Stimulated activated effector memory CD8-positive, alpha-beta T cell treated with anti-CD3 and anti-CD28 coated beads, Interleukin-12 subunit alpha, Interleukin-12 subunit beta, amount 100 ng/mL, for 72 hours (primary cell): ENCODE measurements at regions not wholly inside any gene's neighbourhood (a gene's known extent, or its start where the extent isn't known, plus 50 kb on each side); places are given as distances from the start of the nearest gene placed in this dataset.
A peak's percentile ranks its signal among the peaks of the same experiment; 100 is the strongest.

ENCODE experiments used
- ATAC-seq: fragments of 150-1000 bp; cut with Tn5 transposase; 2 replicates; pipeline ENCODE4 v1.10.0; 2021
- DNase-seq, 2 donors: peaks; one replicate each; pipeline ENCODE4 v3.0.0; 2021 to 2022; ENCODE audit warnings: low spot score in 2 of 2
- H3K27ac Mint-ChIP-seq: one replicate; pipeline ENCODE4 v1.8.0; 2022; ENCODE audit warnings: mild to moderate bottlenecking, mixed read lengths
- H3K36me3 Mint-ChIP-seq: one replicate; pipeline ENCODE4 v1.8.0; 2022; ENCODE audit warnings: mild to moderate bottlenecking, mixed read lengths
- H3K4me1 Mint-ChIP-seq: one replicate; pipeline ENCODE4 v1.8.0; 2022; ENCODE audit warnings: mixed read lengths
- H3K4me3 Mint-ChIP-seq: one replicate; pipeline ENCODE4 v1.8.0; 2022; ENCODE audit warnings: mild to moderate bottlenecking, mixed read lengths
- H3K9me3 Mint-ChIP-seq: one replicate; pipeline ENCODE4 v1.8.0; 2022; ENCODE audit warnings: mixed read lengths

DNA sequence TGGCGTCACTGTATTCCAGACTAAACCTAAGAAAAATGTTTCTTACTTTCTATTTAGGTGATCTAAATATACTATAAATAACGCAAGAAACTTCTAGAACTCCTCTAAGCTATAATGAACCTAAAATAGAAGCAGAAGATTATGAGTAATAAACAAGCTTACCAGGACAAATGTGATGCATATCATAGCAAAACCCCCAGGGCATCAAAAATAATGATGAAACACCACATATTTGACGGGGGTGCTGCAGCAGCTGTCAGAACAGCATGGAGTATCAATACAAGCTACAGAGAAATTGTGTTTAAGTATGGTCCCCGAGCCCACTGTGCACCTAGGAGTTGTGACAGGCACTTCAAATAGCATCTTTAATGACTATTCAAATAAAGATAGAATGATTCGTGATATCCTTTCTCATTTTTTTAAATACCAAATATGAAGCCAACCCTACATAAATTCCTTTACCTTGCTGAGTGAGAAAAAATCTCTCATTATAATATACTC, 337.3 kb downstream of the CENPC start:
- no peak for DNase-seq
- no peak overlapping the region for H3K4me3 Mint-ChIP-seq
- no peak for ATAC-seq
- H3K27ac Mint-ChIP-seq, result no peak overlapping the region
- no peaks in the 10 kb centered on the region for H3K9me3 Mint-ChIP-seq
- H3K4me1 Mint-ChIP-seq, result no peaks in the 10 kb centered on the region
- no peaks in the 10 kb centered on the region for H3K36me3 Mint-ChIP-seq

DNA sequence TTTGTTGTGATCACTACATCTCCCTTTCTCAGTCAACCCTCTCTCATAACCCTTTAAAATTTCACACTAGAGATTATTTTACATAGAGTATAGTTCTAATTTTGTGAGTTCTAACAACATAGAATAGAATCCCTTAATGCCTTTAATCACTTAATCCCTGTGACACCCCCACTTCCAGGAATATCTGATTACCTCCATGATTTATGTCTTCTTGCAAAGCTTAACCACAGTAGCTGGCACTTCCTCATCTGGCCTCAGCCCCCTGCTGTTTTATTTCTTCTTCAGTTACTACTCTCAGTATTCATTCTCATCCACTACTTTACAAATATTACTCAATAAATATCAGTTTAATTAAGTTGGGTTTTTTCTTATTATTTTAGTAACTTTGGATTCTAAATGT, 340.9 kb downstream of the CENPC start:
- ATAC-seq (no peak), DNase-seq (no peak)
- no peak overlapping the region for H3K27ac Mint-ChIP-seq
- no peaks in the 10 kb centered on the region for H3K36me3 Mint-ChIP-seq
- H3K4me3 Mint-ChIP-seq, result no peak overlapping the region
- no peaks in the 10 kb centered on the region for H3K4me1 Mint-ChIP-seq
- no peaks in the 10 kb centered on the region for H3K9me3 Mint-ChIP-seq

DNA sequence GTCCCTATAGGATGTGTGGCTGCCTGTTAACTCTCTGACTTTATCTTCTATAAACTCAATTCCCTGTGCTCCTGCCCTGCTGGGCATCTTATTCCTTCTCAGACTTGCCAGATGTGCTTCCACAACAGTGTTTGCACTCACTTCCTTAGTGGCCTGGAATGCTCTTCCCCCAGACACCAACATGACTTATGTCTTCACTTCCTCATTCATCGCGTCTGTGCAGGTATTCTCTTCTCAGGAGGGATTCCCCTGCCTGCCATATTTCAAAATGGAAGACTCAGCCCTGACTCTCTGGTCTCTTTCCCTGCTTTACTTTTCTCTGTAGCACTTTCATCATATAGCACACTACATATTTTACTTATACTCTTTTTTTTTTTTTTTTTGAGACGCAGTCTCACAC, 344.0 kb downstream of the CENPC start:
- ATAC-seq, result no peak
- no peak for DNase-seq
- H3K36me3 Mint-ChIP-seq, result no peaks in the 10 kb centered on the region

GRCh38 chr4:67198727-67199126, 346.6 kb downstream of the CENPC start:
- Mint-ChIP-seq H3K4me3 (no peak overlapping the region), H3K4me1 (no peaks in the 10 kb centered on the region), H3K36me3 (no peaks in the 10 kb centered on the region), H3K9me3 (peaks cover 3% of the 10 kb centered on the region), H3K27ac (no peak overlapping the region)
- no peak for DNase-seq
- no peak for ATAC-seq

More for the DNA sequence above, 344.0 kb downstream of the CENPC start:
- no peak overlapping the region for H3K4me3 Mint-ChIP-seq
- H3K27ac Mint-ChIP-seq, result no peak overlapping the region
- H3K9me3 Mint-ChIP-seq, result no peaks in the 10 kb centered on the region
- H3K4me1 Mint-ChIP-seq, result no peaks in the 10 kb centered on the region

DNA sequence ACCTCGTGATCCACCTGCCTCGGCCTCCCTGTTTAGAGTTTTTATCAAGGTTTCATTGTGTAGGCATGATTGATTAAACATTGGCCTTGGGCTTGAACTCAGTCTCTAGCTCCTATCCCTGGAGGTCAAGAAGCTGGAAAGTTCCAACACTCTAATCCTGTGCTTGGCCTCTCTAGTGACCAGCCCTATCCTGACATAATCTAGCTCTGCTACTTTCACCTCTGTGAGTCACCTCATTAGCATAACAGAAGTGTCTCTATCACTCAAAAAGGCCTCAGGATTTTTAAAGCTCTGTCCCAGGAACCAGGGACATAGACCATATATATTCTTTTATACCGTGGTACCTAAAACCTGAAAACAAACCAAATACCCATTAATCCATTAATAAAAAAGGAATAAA, 377.5 kb downstream of the CENPC start:
- Mint-ChIP-seq H3K27ac (no peak overlapping the region), H3K4me3 (no peak overlapping the region), H3K9me3 (no peaks in the 10 kb centered on the region), H3K36me3 (no peaks in the 10 kb centered on the region), H3K4me1 (no peaks in the 10 kb centered on the region)
- no peak for DNase-seq
- no peak for ATAC-seq

GRCh38 chr4:67162690-67163089, 382.6 kb downstream of the CENPC start:
- Mint-ChIP-seq H3K36me3 (no peaks in the 10 kb centered on the region), H3K4me3 (no peak overlapping the region), H3K4me1 (no peaks in the 10 kb centered on the region), H3K27ac (no peak overlapping the region), H3K9me3 (peaks cover 6% of the 10 kb centered on the region)
- ATAC-seq (no peak), DNase-seq (no peak)

- Mint-ChIP-seq H3K4me1 (no peaks in the 10 kb centered on the region), H3K36me3 (no peaks in the 10 kb centered on the region), H3K4me3 (no peak overlapping the region), H3K9me3 (peaks cover 6% of the 10 kb centered on the region), H3K27ac (no peak overlapping the region)
- DNase-seq (no peak), ATAC-seq (no peak)
These were observed 384.0 kb downstream of the CENPC start for GRCh38 chr4:67161311-67161710.

- Mint-ChIP-seq H3K4me3 (no peak overlapping the region), H3K27ac (no peak overlapping the region), H3K9me3 (peaks cover 11% of the 10 kb centered on the region), H3K4me1 (no peaks in the 10 kb centered on the region), H3K36me3 (no peaks in the 10 kb centered on the region)
- DNase-seq, result no peak
- no peak for ATAC-seq
These were observed 384.9 kb downstream of the CENPC start for GRCh38 chr4:67160394-67160793.

DNA sequence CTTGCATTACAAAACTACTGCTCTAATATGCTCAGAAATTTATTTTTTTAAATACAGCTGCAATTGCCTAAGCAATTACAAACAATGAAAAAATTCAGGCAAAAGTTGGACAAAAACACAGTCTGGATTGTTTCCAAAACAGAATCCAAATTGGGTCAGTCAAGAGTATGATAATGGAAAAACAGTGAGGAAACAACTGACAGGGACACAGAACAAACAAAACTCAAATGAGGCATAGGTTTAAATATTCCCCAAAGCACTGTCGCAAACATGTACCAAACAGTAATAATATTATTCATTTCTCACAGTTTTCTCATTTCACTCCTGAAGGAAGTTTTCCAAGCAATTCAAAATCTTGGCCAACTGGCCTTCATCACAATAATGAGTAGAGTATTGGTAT, 386.6 kb downstream of the CENPC start:
- Mint-ChIP-seq H3K9me3 (peaks cover 14% of the 10 kb centered on the region), H3K27ac (no peak overlapping the region), H3K4me3 (no peak overlapping the region), H3K4me1 (no peaks in the 10 kb centered on the region), H3K36me3 (no peaks in the 10 kb centered on the region)
- DNase-seq (no peak), ATAC-seq (no peak)

DNA sequence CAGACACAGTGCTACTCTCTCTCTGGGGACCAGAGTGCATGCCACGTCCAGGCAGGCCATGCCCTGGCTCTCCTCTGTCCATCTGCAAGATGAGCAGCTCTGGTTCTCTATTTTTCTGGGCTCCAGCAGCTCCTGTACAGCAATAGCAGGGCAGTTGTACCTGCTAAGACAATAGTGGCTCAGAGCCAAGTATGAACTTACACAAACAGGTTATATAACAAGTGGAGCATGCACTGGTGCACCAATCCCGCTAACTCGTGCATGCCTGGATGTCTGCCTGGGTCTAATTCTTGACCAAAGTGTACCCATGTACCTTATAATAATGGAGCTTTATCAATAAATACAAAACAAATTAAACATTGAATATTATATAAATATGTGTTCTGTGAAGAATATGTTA, 392.3 kb downstream of the CENPC start:
- DNase-seq, result no peak
- H3K9me3 Mint-ChIP-seq, result peaks cover 8% of the 10 kb centered on the region
- H3K4me3 Mint-ChIP-seq, result no peak overlapping the region
- no peak for ATAC-seq
- no peaks in the 10 kb centered on the region for H3K4me1 Mint-ChIP-seq
- no peak overlapping the region for H3K27ac Mint-ChIP-seq
- H3K36me3 Mint-ChIP-seq, result no peaks in the 10 kb centered on the region

- ATAC-seq (no peak), DNase-seq (no peak)
- H3K36me3 Mint-ChIP-seq, result no peaks in the 10 kb centered on the region
- H3K4me3 Mint-ChIP-seq, result no peak overlapping the region
- H3K27ac Mint-ChIP-seq, result no peak overlapping the region
- no peaks in the 10 kb centered on the region for H3K4me1 Mint-ChIP-seq
- H3K9me3 Mint-ChIP-seq, result peaks cover 8% of the 10 kb centered on the region
These were observed 393.6 kb downstream of the CENPC start for GRCh38 chr4:67151376-67152343.

DNA sequence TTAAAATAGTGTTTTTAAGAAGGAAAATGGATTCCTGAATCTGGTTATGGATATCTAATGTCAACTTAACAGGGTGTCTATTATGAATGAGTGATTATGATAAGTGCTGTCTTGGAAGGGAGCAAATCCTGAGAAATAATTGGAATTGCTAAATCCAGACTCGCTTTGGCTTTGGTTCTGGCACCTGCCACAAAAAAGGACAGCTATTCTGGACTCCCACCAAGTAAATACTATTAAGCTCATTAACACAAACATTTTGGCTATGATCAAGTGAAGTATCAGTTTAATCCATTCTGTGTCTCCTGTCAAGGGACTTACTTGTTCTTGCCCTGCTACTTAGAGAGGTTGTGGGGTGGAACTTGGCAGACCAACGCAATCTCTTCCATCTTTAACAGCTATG, 403.7 kb downstream of the CENPC start:
- no peak for ATAC-seq
- H3K36me3 Mint-ChIP-seq, result no peaks in the 10 kb centered on the region
- H3K4me3 Mint-ChIP-seq, result no peak overlapping the region
- no peaks in the 10 kb centered on the region for H3K4me1 Mint-ChIP-seq
- H3K27ac Mint-ChIP-seq, result no peak overlapping the region
- peaks cover 3% of the 10 kb centered on the region for H3K9me3 Mint-ChIP-seq
- DNase-seq, result no peak

DNA sequence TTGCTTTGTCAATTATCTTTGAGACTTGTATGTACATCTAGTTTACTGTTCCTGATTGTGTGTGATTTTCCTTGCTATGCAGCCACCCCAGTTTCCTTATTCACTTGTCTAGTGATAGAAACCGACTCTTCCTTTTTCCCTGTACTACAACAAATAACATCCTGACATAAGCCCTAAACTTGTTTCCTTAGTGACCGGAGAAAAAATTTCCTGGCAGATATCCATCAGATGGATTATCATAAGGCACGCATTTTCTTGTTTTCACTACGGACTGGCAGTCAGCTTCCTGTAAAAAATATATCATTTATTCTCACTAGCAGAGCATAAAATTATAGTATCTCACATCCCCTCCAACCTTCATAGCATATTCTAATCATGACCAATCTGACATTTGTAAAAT, 410.7 kb downstream of the CENPC start:
- H3K36me3 Mint-ChIP-seq, result no peaks in the 10 kb centered on the region
- no peak overlapping the region for H3K27ac Mint-ChIP-seq
- H3K9me3 Mint-ChIP-seq, result peaks cover 12% of the 10 kb centered on the region
- no peak overlapping the region for H3K4me3 Mint-ChIP-seq
- no peak for DNase-seq
- ATAC-seq, result no peak
- no peaks in the 10 kb centered on the region for H3K4me1 Mint-ChIP-seq

GRCh38 chr4:67133162-67133561, 412.1 kb downstream of the CENPC start:
- Mint-ChIP-seq H3K27ac (no peak overlapping the region), H3K9me3 (peaks cover 12% of the 10 kb centered on the region), H3K4me3 (no peak overlapping the region), H3K4me1 (no peaks in the 10 kb centered on the region), H3K36me3 (no peaks in the 10 kb centered on the region)
- no peak for ATAC-seq
- no peak for DNase-seq

DNA sequence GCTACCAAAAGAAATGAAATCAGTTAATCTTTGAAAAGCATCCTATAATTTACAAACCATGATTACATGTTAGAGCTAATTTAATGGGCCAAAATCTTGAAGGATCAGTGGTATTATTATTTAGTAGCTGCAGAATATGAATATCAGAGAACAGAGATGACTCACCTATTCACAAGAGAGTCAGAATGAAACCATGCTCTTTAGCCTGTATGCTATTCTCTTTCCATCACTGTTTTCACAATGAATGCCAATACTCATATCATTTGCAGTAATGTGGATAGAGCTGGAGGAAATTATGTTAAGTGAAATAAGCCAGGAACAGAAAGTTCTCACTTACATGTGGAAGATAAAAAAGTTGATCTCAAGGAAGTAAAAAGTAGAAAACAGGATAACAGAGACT, 414.1 kb downstream of the CENPC start:
- no peaks in the 10 kb centered on the region for H3K36me3 Mint-ChIP-seq
- H3K27ac Mint-ChIP-seq, result no peak overlapping the region
- H3K4me1 Mint-ChIP-seq, result no peaks in the 10 kb centered on the region
- DNase-seq, result no peak
- no peak overlapping the region for H3K4me3 Mint-ChIP-seq
- peak; percentile 62 for ATAC-seq
- peaks cover 12% of the 10 kb centered on the region for H3K9me3 Mint-ChIP-seq

DNA sequence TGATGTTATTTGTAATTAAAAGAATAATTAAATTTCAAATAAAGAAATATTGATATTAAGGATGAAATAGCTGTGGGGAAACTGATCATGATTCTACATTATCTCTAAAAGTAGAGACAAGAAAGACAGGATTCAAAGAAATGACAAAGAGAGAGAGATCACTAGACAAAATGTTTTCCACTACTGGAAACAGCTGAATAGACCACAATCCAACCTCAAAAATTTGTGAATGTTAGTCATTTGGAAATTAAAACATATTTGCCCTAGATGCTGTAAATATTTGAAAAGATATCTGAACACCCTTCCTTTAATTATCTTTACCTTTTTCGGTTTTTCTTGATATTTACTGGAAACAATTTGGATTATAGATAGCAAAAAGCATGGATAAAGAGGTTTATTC, 414.9 kb downstream of the CENPC start:
- Mint-ChIP-seq H3K9me3 (peaks cover 12% of the 10 kb centered on the region), H3K27ac (no peak overlapping the region), H3K36me3 (no peaks in the 10 kb centered on the region), H3K4me3 (no peak overlapping the region), H3K4me1 (no peaks in the 10 kb centered on the region)
- no peak for ATAC-seq
- DNase-seq, result no peak
